ENCODE measurements at regions not wholly inside any gene's neighbourhood (a gene's known extent, or its start where the extent isn't known, plus 50 kb on each side); places are given as distances from the start of the nearest gene placed in this dataset.

GRCh38 chr5:125100951-125101350 lies 354.5 kb upstream of the ZNF608 start:
- no peak overlapping the region for H3K4me3 ChIP-seq (ENCODE audit: low read depth, low read length)
- no peak for TF ChIP-seq CTCF (IDR thresholded peaks at IDR 0.05; ENCODE audit: low read depth, low read length, missing control alignments)
- in situ Hi-C loops (cut with HindIII; ENCODE audit: low sequenced_read_pairs): no loop called here
- no peak for DNase-seq (ENCODE audit: low read depth)

GRCh38 chr5:125103459-125103858 lies 357.0 kb upstream of the ZNF608 start:
- no peak for TF ChIP-seq CTCF (IDR thresholded peaks at IDR 0.05; ENCODE audit: low read depth, low read length, missing control alignments)
- in situ Hi-C loops (cut with HindIII; ENCODE audit: low sequenced_read_pairs): no loop called here
- no peak overlapping the region for H3K4me3 ChIP-seq (ENCODE audit: low read depth, low read length)
- DNase-seq (ENCODE audit: low read depth): no peak

- in situ Hi-C loops (cut with HindIII; ENCODE audit: low sequenced_read_pairs): no loop called here
- TF ChIP-seq CTCF (IDR thresholded peaks at IDR 0.05; ENCODE audit: low read depth, low read length, missing control alignments): no peak
- no peak overlapping the region for H3K4me3 ChIP-seq (ENCODE audit: low read depth, low read length)
- DNase-seq (ENCODE audit: low read depth): no peak
Measured at GRCh38 chr5:125106271-125106670, 359.8 kb upstream of the ZNF608 start.

GRCh38 chr5:125106881-125107280 lies 360.4 kb upstream of the ZNF608 start:
- in situ Hi-C loops (cut with HindIII; ENCODE audit: low sequenced_read_pairs): no loop called here
- no peak for TF ChIP-seq CTCF (IDR thresholded peaks at IDR 0.05; ENCODE audit: low read depth, low read length, missing control alignments)
- no peak overlapping the region for H3K4me3 ChIP-seq (ENCODE audit: low read depth, low read length)
- no peak for DNase-seq (ENCODE audit: low read depth)

GRCh38 chr5:125109293-125109692 lies 362.9 kb upstream of the ZNF608 start:
- in situ Hi-C loops (cut with HindIII; ENCODE audit: low sequenced_read_pairs): no loop called here
- TF ChIP-seq CTCF (IDR thresholded peaks at IDR 0.05; ENCODE audit: low read depth, low read length, missing control alignments): no peak
- no peak for DNase-seq (ENCODE audit: low read depth)
- no peak overlapping the region for H3K4me3 ChIP-seq (ENCODE audit: low read depth, low read length)

GRCh38 chr5:125109816-125110215 lies 363.4 kb upstream of the ZNF608 start:
- in situ Hi-C loops (cut with HindIII; ENCODE audit: low sequenced_read_pairs): no loop called here
- no peak for TF ChIP-seq CTCF (IDR thresholded peaks at IDR 0.05; ENCODE audit: low read depth, low read length, missing control alignments)
- no peak for DNase-seq (ENCODE audit: low read depth)
- H3K4me3 ChIP-seq (ENCODE audit: low read depth, low read length): no peak overlapping the region

GRCh38 chr5:125112196-125112595 lies 365.8 kb upstream of the ZNF608 start:
- in situ Hi-C loops (cut with HindIII; ENCODE audit: low sequenced_read_pairs): no loop called here
- no peak overlapping the region for H3K4me3 ChIP-seq (ENCODE audit: low read depth, low read length)
- DNase-seq (ENCODE audit: low read depth): no peak
- no peak for TF ChIP-seq CTCF (IDR thresholded peaks at IDR 0.05; ENCODE audit: low read depth, low read length, missing control alignments)
